Occipital lobe (tissue), 1 donor: ENCODE measurements at regions not wholly inside any gene's neighbourhood (a gene's known extent, or its start where the extent isn't known, plus 50 kb on each side); places are given as distances from the start of the nearest gene placed in this dataset.

Experiments used
- DNase-seq: peaks from one replicate; lab custom pipeline; 2025; lab: John Stamatoyannopoulos, UW

GRCh38 chr15:62541846-62542245 lies 376.8 kb upstream of the C2CD4B start:
- DNase-seq = no peak

- DNase-seq = no peak
These were observed 379.4 kb upstream of the C2CD4B start for GRCh38 chr15:62544446-62544845.

GRCh38 chr15:62545467-62546227 lies 380.6 kb upstream of the C2CD4B start:
- peak; percentile 39 for DNase-seq

- DNase-seq = no peak
These were observed 381.5 kb upstream of the C2CD4B start for GRCh38 chr15:62546628-62547027.

- no peak for DNase-seq
These were observed 382.5 kb upstream of the C2CD4B start for GRCh38 chr15:62547584-62547983.

- DNase-seq = no peak
These were observed 384.4 kb upstream of the C2CD4B start for GRCh38 chr15:62549345-62549970.

- DNase-seq = no peak
These were observed 385.0 kb upstream of the C2CD4B start for GRCh38 chr15:62550106-62550505.

- DNase-seq = no peak
These were observed 387.4 kb upstream of the C2CD4B start for GRCh38 chr15:62552444-62552843.

GRCh38 chr15:62553911-62554563 lies 389.0 kb upstream of the C2CD4B start:
- no peak for DNase-seq

GRCh38 chr15:62558640-62559380 lies 393.7 kb upstream of the C2CD4B start:
- DNase-seq = peak; percentile 66

GRCh38 chr15:62559381-62559733 lies 394.3 kb upstream of the C2CD4B start:
- no peak for DNase-seq

GRCh38 chr15:62561059-62561519 lies 396.0 kb upstream of the C2CD4B start:
- DNase-seq = no peak

- DNase-seq = no peak
These were observed 396.5 kb upstream of the C2CD4B start for GRCh38 chr15:62561571-62561970.

- DNase-seq = no peak
These were observed 400.0 kb upstream of the C2CD4B start for GRCh38 chr15:62564886-62565633.

- no peak for DNase-seq
These were observed 400.5 kb upstream of the C2CD4B start for GRCh38 chr15:62565634-62566026.

- DNase-seq = no peak
These were observed 401.2 kb upstream of the C2CD4B start for GRCh38 chr15:62566248-62566647.

- no peak for DNase-seq
These were observed 402.4 kb upstream of the C2CD4B start for GRCh38 chr15:62567501-62567900.

- DNase-seq = no peak
These were observed 402.9 kb upstream of the C2CD4B start for GRCh38 chr15:62568004-62568403.

- no peak for DNase-seq
These were observed 403.6 kb upstream of the C2CD4B start for GRCh38 chr15:62568702-62569101.

GRCh38 chr15:62569460-62570404 lies 404.6 kb upstream of the C2CD4B start:
- no peak for DNase-seq
